HT1080 (cell line): ENCODE measurements at regions not wholly inside any gene's neighbourhood (a gene's known extent, or its start where the extent isn't known, plus 50 kb on each side); places are given as distances from the start of the nearest gene placed in this dataset.
"Not testable (repeated sequence)": the region's sequence is repeated elsewhere in the genome, so short reads cannot be mapped to it uniquely, and the experiment has no call there.

Source experiments
- DNase-seq: peaks from one replicate; pipeline ENCODE4 v3.0.0-alpha.2; 2015; ENCODE audit warnings: low read depth

DNA sequence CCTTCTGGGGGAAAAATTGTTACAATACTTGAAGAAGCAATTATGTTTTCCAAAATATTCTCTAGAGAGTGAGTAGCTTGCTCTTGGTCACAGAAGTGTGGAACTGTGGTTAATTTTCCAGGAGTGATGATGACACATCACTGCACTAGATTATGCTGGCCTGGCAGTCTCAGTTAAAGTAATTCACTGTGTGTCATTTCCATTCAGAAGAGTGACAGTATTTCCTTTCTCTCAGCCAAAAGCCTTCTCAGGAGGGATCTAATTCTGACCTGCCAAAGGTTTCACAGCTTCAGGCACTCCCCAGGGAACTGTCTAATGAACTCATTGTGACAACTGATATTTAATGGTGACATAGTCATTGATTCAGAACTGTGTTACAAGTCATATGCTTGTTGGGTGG lies 517.5 kb downstream of the TBC1D32 start:
- DNase-seq, result peak; percentile 34

DNA sequence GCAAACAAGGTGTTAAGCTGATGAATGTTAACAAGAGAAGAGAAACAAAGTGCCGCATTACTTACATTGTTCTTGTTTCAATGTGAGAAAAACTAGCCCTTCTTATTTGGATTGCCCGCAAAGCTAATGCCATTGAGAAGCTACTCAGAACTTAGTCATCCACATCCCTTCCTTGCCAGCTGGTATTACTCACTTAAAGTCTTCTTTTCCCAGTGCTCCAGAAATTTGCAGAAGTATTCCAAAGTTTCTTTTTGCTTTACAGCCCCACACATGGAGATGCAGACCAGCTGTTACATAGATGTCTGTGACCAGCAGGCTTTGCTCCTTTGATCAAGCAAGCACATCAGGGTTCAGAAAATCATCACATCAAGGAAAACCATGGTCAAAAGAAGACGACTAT lies 529.0 kb downstream of the TBC1D32 start:
- peak; percentile 74 for DNase-seq

DNA sequence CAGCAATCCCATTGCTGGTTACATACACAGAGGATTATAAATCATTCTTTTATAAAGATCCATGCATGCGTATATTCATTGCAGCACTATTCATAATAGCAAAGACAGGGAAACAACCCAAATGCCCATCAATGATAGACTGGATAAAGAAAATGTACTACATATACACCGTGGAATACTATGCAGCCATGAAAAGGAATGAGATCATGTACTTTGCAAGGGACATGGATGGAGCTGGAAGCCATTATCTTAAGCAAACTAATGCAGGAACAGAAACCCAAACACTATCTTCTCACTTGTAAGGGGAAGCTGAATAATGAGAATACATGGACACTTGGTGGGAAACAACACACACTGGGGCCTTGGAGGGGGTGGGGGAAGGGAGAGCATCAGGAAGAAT lies 529.7 kb downstream of the TBC1D32 start:
- no peak for DNase-seq

- DNase-seq, result no peak
These were observed 547.6 kb downstream of the TBC1D32 start for GRCh38 chr6:120786682-120787081.

- no peak for DNase-seq
These were observed 548.0 kb downstream of the TBC1D32 start for GRCh38 chr6:120786256-120786655.

GRCh38 chr6:120785459-120786086 lies 548.7 kb downstream of the TBC1D32 start:
- no peak for DNase-seq

- DNase-seq, result no peak
These were observed 554.8 kb downstream of the TBC1D32 start for GRCh38 chr6:120779441-120779840.

GRCh38 chr6:120775698-120776097 lies 558.6 kb downstream of the TBC1D32 start:
- no peak for DNase-seq

DNA sequence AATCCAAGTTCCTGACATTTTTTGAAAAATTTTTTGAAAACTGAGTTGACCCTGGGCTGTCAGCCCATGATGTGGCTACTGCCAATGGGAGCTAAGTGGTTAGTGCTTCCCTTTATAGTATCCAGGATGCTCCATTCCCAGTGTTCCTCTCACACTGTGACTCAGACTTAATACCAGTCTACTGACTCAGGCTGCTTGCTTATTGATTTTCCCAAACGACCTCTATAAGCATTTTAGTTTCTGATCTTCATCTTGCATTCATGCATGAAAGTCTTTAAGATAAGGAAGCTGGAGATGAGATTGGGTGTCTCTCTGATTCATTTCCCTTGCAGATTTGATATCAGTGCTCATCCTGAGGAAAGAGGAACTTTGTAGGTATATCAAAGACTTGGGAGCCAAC lies 560.0 kb downstream of the TBC1D32 start:
- peak; percentile 79 for DNase-seq

- DNase-seq, result no peak
These were observed 563.3 kb downstream of the TBC1D32 start for GRCh38 chr6:120771019-120771418.

DNA sequence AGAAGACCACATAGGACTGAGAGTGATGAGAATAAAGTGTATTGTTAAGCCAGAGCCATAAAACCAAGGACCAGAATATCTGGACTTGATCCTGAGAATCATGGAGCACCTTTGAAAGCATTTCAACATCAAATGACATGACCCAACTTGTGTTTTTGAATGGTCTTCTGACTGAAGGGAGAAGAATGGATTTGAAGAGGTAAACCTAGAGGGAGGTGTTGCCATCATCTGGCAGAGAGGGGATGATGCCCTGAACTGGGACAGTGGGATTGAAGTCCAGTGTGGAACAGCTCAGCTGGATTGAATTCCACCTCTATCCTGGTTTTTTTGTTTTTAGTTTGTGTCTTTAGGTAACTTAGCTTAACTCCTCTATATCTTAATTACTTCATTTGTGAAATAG lies 570.0 kb downstream of the TBC1D32 start:
- no peak for DNase-seq

GRCh38 chr6:120759570-120759969 lies 574.7 kb downstream of the TBC1D32 start:
- DNase-seq, result no peak

- DNase-seq, result not testable (repeated sequence)
These were observed 585.7 kb downstream of the TBC1D32 start for GRCh38 chr6:120748574-120748973.

GRCh38 chr6:120736740-120737139 lies 597.5 kb downstream of the TBC1D32 start:
- DNase-seq, result no peak

DNA sequence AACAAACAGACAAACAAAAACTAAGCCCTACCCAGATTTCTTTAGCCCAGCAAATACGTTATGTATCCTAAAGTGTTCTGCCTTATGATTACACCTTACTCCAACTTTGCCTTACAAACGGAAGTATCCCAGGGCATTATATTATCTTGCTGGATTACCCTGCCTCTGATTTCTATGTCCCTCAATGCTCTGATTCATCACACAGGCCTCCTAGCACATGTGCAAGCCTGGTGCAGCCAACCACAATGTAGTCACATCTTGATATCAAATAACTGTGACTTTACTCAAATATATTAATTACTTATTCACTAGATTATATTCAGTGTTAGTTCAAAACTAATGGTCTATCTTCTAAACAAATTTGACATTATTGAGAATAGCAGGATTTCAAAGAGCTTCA lies 598.6 kb downstream of the TBC1D32 start:
- peak; percentile 56 for DNase-seq

DNA sequence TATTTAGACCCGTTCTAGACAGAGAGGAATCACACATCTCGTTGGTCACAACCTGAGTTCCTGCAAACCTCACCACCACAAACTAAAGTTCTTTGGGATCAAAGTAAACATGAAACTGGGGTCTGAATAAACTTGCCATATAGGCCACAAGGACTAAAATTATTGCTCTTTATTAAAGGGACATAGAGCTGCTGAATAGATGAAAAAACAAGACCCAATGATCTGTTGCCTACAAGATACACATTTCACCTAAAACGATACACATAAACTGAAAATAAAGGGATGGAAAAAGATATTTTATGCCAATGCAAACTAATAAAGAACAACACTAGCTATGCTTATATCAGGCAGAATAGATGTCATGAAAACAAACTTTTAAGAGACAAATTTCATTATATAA lies 623.0 kb downstream of the TBC1D32 start:
- DNase-seq, result no peak

DNA sequence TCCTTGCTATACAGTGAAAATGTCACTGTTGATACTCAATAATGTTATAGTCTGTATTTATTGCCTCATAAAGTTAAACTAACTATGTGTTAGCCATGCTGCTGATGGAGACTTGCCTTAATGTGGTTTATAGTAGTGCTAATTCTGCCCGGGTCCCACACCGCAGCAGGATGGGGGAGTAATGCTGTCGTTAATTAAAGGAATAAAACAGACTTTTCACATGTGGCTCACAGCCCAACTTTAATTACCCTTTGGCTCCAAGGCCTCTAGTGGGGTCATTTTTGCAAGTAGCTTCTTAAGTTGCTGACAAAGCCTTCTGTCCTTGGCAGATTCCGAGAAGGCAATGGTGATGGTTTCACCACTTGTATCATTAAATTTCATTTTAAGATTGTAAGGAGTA lies 634.3 kb downstream of the TBC1D32 start:
- no peak for DNase-seq

DNA sequence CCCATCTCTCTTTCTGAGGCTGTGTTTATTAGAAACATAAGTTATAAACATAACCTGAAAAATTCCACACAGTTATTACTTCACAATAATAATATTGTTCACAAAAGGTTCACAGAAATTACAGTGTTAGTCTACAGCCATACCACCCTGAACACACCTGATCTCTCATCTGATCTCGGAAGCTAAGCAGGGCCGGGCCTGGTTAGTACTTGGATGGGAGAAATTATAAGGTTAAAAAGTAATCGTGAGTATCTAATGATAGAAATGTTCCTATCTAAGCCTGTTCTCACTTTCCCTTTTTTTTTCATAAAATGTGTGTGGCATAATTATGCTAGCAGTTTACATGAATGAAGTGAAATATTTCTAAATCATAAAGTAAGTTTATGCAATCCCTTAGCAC lies 647.8 kb downstream of the TBC1D32 start:
- DNase-seq, result no peak

- no peak for DNase-seq
These were observed 652.1 kb downstream of the TBC1D32 start for GRCh38 chr6:120682145-120682544.

GRCh38 chr6:120681204-120681603 lies 653.1 kb downstream of the TBC1D32 start:
- DNase-seq, result no peak

DNA sequence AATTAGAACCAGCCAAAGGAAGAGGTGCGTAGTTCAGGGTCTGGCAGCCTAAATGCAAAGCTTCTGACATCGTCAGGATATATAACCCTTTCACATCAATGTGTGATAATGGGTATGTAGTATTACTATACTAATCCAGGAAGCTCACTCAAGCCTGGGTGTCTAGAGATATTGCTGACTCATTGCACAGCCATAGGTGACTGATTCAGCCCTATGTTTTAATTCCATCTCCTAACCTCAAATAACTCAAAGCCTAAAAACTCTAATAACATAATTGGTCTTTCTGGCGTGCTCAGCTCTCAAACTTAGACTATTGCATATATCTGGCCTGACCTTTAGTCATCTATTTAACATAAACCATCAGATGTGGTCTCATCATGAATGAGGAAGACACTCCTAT lies 658.4 kb downstream of the TBC1D32 start:
- peak; percentile 55 for DNase-seq

DNA sequence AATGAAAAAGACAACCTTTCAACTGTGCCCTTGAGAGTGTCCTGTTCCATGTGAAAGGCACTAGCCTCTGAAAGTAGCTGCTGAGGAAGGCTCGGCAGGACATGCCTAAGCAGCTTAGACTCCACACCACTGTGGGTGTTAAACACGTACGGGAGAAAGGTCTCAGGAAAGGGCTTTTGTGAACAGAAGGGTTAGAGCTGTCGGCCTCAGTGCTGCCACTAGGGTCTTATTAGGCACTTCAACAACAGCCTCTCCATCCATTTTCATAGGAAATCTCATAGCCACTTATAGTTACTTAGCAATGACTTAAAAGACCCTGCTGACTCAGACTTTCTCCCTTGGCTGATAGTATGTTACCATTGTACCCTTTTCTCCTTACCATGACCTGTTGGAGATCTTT lies 662.8 kb downstream of the TBC1D32 start:
- DNase-seq, result peak; percentile 16

- no peak for DNase-seq
These were observed 681.8 kb downstream of the TBC1D32 start for GRCh38 chr6:120652506-120652905.

DNA sequence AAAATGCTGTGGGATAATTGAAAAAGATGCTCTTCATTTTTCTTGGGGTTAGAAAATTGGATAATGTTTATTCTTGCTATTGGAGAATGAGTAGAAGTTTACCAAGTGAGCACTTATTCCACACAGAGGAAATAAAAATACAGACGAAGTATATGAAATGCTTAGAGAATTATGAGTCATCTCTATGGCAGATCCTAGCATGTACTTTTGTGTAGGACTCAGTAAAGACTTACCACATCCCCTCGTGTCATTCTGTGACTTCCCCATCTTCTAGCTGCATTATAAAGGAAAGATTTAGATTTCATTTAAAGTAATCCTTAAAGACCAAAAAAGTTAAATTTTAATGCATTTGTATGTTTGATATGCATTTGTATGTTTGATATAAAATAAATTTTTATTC lies 685.6 kb downstream of the TBC1D32 start:
- DNase-seq, result peak; percentile 28
